ENCODE measurements at regions not wholly inside any gene's neighbourhood (a gene's known extent, or its start where the extent isn't known, plus 50 kb on each side); places are given as distances from the start of the nearest gene placed in this dataset.

DNA sequence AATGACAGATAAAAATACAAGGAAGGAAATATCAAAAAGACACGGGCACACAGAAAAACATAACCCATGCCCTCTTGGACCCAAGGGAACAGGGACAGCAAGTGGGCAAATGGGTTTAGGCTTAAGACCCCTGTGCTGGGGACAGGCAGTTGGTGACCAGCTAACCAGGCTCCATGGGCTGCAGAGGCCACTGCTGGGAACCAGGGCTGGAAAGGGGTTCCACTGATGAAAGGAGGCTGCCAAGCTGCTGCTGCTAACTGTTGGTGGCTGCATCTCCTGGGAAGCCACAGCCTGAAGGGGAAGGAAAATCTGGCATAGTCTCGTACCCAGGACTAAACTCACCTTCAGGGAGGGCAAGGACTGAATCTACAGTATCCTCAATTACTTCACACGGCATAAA, 579.2 kb upstream of the MGMT start:
- DNase-seq: no peak

GRCh38 chr10:128892005-128892404, 575.0 kb upstream of the MGMT start:
- DNase-seq: no peak

DNA sequence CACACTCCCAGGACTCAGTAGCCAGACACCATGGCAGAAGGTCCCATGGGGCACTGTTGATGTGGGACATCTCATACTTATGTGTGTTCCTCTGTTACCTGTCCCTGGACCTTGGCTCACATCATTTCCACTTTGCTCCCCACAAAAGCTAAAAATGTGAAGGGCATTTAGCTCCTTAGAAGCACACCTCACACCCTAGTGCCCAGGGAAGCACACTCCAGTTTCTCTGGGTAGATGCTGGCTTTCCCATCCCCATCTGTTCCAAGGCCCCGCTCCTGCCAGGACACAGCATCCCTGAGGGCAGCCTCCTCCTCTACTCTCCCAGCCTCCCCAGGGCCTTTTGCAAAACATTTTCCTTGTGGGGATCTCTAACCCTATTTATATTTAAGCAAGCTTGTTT, 572.4 kb upstream of the MGMT start:
- no peak for DNase-seq

- DNase-seq: no peak
These were observed 571.6 kb upstream of the MGMT start for GRCh38 chr10:128895473-128895872.

- DNase-seq: no peak
These were observed 570.8 kb upstream of the MGMT start for GRCh38 chr10:128896116-128896795.

GRCh38 chr10:128896963-128897362, 570.1 kb upstream of the MGMT start:
- no peak for DNase-seq

DNA sequence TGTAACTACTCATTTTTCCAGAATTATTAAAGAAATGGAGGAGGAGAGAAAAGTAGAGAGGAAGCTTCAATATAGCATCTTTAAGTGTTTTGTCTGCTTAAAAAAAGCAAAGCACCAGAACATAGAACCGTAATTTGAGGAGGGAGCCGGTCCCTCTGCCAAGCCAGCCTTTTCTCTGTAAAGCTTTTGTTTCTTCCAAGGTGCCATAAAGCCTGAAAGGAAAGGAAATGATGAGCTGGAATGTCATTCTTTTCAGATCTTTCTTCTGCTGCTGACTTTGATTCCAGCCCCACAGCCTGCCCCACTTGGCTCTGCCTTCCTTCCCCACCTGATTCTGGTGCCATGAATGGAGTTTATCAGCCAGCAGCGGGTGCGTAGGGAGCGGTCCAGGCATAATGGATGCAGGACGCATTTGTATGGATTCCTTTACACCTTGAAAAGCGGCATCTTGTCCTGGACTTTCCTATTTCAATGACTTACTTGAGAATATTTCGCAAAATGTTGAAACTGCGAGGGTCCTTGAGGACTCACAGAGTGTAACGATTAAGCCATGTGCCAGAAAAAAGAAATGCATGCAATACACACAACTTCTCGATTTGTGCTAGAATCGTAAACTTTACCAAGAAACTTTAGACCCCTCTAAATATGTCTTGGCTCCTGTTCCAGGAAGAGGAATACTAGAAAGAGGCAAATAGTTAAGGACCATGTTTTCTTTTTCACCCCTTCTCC, 569.5 kb upstream of the MGMT start:
- DNase-seq: no peak

- no peak for DNase-seq
These were observed 568.7 kb upstream of the MGMT start for GRCh38 chr10:128898133-128898915.

DNA sequence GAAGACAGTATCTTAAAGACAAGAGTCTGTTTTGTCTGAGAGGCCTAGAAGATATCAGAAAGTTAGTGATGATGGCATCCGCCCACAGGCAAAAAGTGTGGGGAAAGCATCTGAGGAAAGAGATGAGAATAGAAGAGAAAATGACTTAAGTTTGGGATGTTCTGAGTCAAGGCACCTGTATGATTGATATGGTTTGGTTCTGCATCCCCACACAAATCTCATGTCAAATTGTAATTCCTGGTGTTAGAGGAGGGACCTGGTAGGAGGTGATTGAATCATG, 568.2 kb upstream of the MGMT start:
- DNase-seq: no peak

DNA sequence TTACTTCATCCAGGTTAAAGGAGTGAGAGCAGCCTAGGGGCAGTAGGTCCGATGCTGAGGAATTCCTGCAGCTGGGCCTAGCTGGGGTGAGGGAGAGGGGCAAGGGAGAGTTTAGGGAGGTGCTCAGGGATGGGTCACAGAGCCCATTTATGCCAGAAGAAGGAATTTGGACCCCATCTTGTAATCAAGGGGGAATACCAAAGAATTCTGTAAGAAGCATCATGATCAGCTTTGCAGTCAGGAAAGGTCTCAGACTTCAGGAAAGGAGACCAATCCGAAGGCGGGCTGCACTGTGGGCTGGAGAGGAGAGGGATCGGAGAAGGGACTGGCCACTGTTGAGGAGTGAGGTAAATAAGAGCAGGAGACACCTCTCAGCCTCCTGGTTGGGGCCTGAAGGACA, 566.6 kb upstream of the MGMT start:
- no peak for DNase-seq

GRCh38 chr10:128901236-128901635, 565.8 kb upstream of the MGMT start:
- DNase-seq: no peak

DNA sequence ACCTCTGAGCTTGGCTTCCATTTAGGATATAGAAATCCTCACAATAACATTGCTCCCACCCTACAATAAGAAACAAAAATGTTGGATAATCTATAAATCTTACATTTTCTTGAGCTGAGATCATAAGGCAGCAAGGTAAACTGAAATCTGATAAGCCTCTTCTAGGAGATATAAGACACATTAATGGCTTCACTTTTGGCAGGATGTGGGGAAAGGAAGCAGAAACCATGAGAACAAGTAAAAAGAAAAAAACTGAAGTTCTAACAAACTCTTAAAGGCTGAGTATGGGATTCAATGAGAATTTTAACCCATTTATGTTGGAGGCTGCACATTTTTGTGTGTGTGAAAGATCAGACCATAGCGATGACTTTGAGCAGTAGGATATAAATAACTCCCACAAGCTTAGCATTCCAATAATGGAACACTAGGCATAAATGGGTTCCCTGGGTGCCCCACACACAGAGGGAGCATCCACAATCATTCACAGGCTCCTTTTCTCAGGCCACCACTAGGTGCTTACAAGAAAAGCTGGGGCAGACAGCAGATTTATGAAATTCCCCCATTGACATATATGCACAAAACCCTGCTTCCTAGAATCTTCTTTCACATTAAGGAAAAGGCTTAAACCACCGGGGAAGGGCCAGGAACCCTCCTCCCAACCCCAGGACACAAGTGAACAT, 564.9 kb upstream of the MGMT start:
- no peak for DNase-seq

DNA sequence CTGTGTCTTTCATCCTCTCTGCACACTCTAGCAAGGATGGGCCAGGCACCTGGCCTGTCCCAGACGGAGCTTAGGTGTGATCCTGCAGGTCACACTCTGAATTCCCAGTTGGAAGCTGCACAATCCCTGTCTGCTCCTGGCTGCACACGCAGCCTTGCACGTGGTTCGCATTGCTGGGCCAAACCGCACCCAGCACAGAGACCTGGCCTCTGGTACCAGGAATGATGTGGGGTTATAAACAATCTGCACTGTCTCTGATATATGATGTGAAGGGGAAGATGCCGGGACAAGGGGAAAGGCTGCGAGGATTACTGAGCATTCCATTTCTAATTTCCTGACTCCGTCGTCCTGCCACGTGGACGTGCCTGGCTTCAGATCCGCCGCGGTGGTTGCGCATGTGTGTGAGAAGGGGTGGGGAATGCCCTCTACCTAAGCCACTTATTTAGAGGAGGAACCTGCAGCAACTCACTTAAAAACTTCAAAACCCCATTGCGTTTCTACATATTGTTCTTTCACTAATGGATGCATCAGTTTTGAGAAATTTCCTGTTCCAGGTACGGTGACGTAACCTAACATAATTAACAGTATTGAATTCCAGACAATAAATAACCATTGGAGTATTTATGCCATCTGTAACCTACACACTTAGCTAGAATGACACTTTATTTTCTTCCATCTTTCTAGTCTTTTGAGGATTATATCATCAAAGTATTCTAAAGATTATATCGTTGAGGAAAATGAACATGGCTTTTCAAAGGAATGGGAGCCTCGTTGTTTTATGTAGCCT, 559.7 kb upstream of the MGMT start:
- no peak for DNase-seq

GRCh38 chr10:128908099-128908498, 558.9 kb upstream of the MGMT start:
- no peak for DNase-seq

DNA sequence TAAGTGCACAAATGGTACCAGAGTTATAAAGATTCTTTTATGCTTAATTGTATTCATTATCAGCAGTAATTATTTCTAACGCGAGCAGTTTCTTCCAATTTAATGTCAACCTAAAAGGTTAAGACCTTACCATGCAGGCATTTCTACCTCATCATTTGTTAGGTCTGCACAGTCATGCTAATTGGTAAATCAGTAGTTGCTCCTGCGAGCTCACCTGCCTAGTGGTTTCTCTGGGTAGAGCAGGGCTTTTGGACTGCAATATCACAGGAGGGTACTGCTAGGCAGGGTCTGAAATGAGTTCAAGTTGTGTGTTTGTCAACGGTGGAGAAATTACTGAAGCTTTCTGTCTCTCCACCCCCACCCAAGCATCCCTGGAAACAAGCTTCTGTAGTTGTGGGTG, 558.5 kb upstream of the MGMT start:
- DNase-seq: no peak

- no peak for DNase-seq
These were observed 554.3 kb upstream of the MGMT start for GRCh38 chr10:128912568-128913311.

- no peak for DNase-seq
These were observed 552.4 kb upstream of the MGMT start for GRCh38 chr10:128914681-128915080.

GRCh38 chr10:128915630-128916029, 551.4 kb upstream of the MGMT start:
- no peak for DNase-seq

- no peak for DNase-seq
These were observed 550.7 kb upstream of the MGMT start for GRCh38 chr10:128916383-128916782.

- DNase-seq: no peak
These were observed 545.5 kb upstream of the MGMT start for GRCh38 chr10:128921389-128922022.

- DNase-seq: no peak
These were observed 544.9 kb upstream of the MGMT start for GRCh38 chr10:128922172-128922571.
